Naive thymus-derived CD4-positive, alpha-beta T cell (primary cell): ENCODE measurements at regions not wholly inside any gene's neighbourhood (a gene's known extent, or its start where the extent isn't known, plus 50 kb on each side); places are given as distances from the start of the nearest gene placed in this dataset.

Experiments used
- ATAC-seq: fragments of 150-1000 bp; cut with Tn5 transposase; 2 replicates; pipeline ENCODE4 v1.10.0; 2021; ENCODE audit warnings: mild to moderate bottlenecking, moderate library complexity
- CTCF ChIA-PET: fragments of 350-600 bp; sonication (Branson Sonifier 250); formaldehyde crosslinking; loops from one replicate; lab custom pipeline; 2021; ENCODE audit warnings: antibody characterized with exemption; lab: Charles Lee
- POLR2A ChIA-PET: fragments of 350-600 bp; sonication (Branson Sonifier 250); formaldehyde crosslinking; loops from one replicate; lab custom pipeline; 2021; ENCODE audit warnings: antibody characterized with exemption, inconsistent platforms; lab: Charles Lee
- DNase-seq, 9 donors: peaks; one replicate each; pipeline versions ENCODE4 v3.0.0 to v3.0.0-alpha.2; 2020 to 2022; ENCODE audit warnings: mixed read lengths in 1 of 9
- H3K27ac ChIP-seq: one replicate; pipeline ENCODE4 v1.7.0; 2013; ENCODE audit warnings: mild to moderate bottlenecking, low read depth, low read length, moderate library complexity
- H3K27me3 ChIP-seq, 2 donors: one replicate each; pipeline ENCODE4 v1.7.0; 2013; ENCODE audit warnings: low read length in 2 of 2, mild to moderate bottlenecking in 2 of 2, moderate library complexity in 2 of 2; ENCODE audit not compliant: control insufficient read depth in 2 of 2, insufficient read depth in 2 of 2
- H3K36me3 ChIP-seq, 3 experiments: 1 replicate in 2 of 3; 2 replicates in 1 of 3; pipeline ENCODE4 v1.7.0; 2013; ENCODE audit warnings: low read length in 3 of 3, mild to moderate bottlenecking in 3 of 3, moderate library complexity in 1 of 3; ENCODE audit not compliant: insufficient read depth in 3 of 3, control insufficient read depth in 2 of 3
- H3K4me1 ChIP-seq, 2 donors: one replicate each; pipeline ENCODE4 v1.7.0; 2013; ENCODE audit warnings: low read length in 2 of 2, mild to moderate bottlenecking in 2 of 2, moderate library complexity in 1 of 2; ENCODE audit not compliant: control insufficient read depth in 2 of 2, insufficient read depth in 2 of 2
- H3K4me3 ChIP-seq: 2 replicates; pipeline ENCODE4 v1.7.0; 2013; ENCODE audit warnings: mild to moderate bottlenecking, low read length
- H3K9me3 ChIP-seq, 3 experiments: 1 replicate in 2 of 3; 2 replicates in 1 of 3; pipeline ENCODE4 v1.7.0; 2013; ENCODE audit warnings: low read length in 3 of 3; ENCODE audit not compliant: control insufficient read depth in 2 of 3
- H3K27ac Mint-ChIP-seq, 9 donors: one replicate each; pipeline ENCODE4 v1.8.0; 2020 to 2022; ENCODE audit warnings: mixed read lengths in 9 of 9, mild to moderate bottlenecking in 8 of 9, moderate library complexity in 5 of 9, inconsistent platforms in 2 of 9
- H3K27me3 Mint-ChIP-seq, 5 donors: one replicate each; pipeline ENCODE4 v1.8.0; 2021 to 2022; ENCODE audit warnings: mixed read lengths in 5 of 5, mild to moderate bottlenecking in 1 of 5
- H3K36me3 Mint-ChIP-seq, 5 donors: one replicate each; pipeline ENCODE4 v1.8.0; 2020 to 2022; ENCODE audit warnings: mixed read lengths in 5 of 5, mild to moderate bottlenecking in 3 of 5, inconsistent platforms in 1 of 5
- H3K4me1 Mint-ChIP-seq, 7 donors: one replicate each; pipeline ENCODE4 v1.8.0; 2020 to 2022; ENCODE audit warnings: mixed read lengths in 7 of 7, mild to moderate bottlenecking in 3 of 7, inconsistent platforms in 1 of 7
- H3K4me3 Mint-ChIP-seq, 10 donors: one replicate each; pipeline ENCODE4 v1.8.0; 2020 to 2022; ENCODE audit warnings: mild to moderate bottlenecking in 10 of 10, mixed read lengths in 10 of 10, moderate library complexity in 6 of 10, inconsistent platforms in 2 of 10
- H3K9me3 Mint-ChIP-seq, 11 donors: one replicate each; pipeline ENCODE4 v1.8.0; 2020 to 2022; ENCODE audit warnings: mixed read lengths in 11 of 11, mild to moderate bottlenecking in 4 of 11, inconsistent platforms in 1 of 11, moderate library complexity in 1 of 11
- intact Hi-C, 2 donors: fragments of 100-400 bp; cut with micrococcal nuclease; formaldehyde crosslinking; loops; one replicate each; pipeline ENCODE4 v1.15.1; 2023

- CTCF ChIA-PET, result no interaction called here
These were observed 646.6 kb downstream of the OTOL1 start for GRCh38 chr3:162143180-162143579.

GRCh38 chr3:162147996-162148395, 651.4 kb downstream of the OTOL1 start:
- H3K27ac ChIP-seq, result no peak overlapping the region
- no peaks in the 10 kb centered on the region for H3K36me3 ChIP-seq
- Mint-ChIP-seq H3K4me3 (no peak overlapping the region), H3K36me3 (no peaks in the 10 kb centered on the region), H3K27ac (no peak overlapping the region), H3K4me1 (no peaks in the 10 kb centered on the region), H3K9me3 (peaks cover 0 to 5% (median 0%) of the 10 kb centered on the region in 11 donors), H3K27me3 (no peaks in the 10 kb centered on the region)
- no peaks in the 10 kb centered on the region for H3K27me3 ChIP-seq
- no peak overlapping the region for H3K4me3 ChIP-seq
- intact Hi-C loops, result no loop called here
- POLR2A ChIA-PET, result no interaction called here
- H3K9me3 ChIP-seq, result peaks cover 0 to 3% (median 0%) of the 10 kb centered on the region in 3 experiments
- ATAC-seq, result no peak
- CTCF ChIA-PET, result no interaction called here
- H3K4me1 ChIP-seq, result no peaks in the 10 kb centered on the region
- no peak for DNase-seq

More at GRCh38 chr3:162143180-162143579, 646.6 kb downstream of the OTOL1 start:
- H3K27ac ChIP-seq, result no peak overlapping the region
- no peak overlapping the region for H3K4me3 ChIP-seq
- no peaks in the 10 kb centered on the region for H3K4me1 ChIP-seq
- DNase-seq, result no peak
- Mint-ChIP-seq H3K4me3 (no peak overlapping the region), H3K4me1 (no peaks in the 10 kb centered on the region), H3K27ac (no peak overlapping the region), H3K36me3 (no peaks in the 10 kb centered on the region), H3K9me3 (peaks cover 0 to 8% (median 2%) of the 10 kb centered on the region in 11 donors), H3K27me3 (no peaks in the 10 kb centered on the region)
- ATAC-seq, result no peak
- H3K27me3 ChIP-seq, result no peaks in the 10 kb centered on the region
- intact Hi-C loops, result no loop called here
- peaks cover 0 to 3% (median 0%) of the 10 kb centered on the region in 3 experiments for H3K9me3 ChIP-seq
- POLR2A ChIA-PET, result no interaction called here
- H3K36me3 ChIP-seq, result no peaks in the 10 kb centered on the region

GRCh38 chr3:162150790-162151189, 654.2 kb downstream of the OTOL1 start:
- H3K27me3 ChIP-seq, result no peaks in the 10 kb centered on the region
- ATAC-seq (no peak), DNase-seq (no peak)
- no peaks in the 10 kb centered on the region for H3K4me1 Mint-ChIP-seq
- no peaks in the 10 kb centered on the region for H3K36me3 ChIP-seq
- H3K9me3 Mint-ChIP-seq, result no peaks in the 10 kb centered on the region
- no peak overlapping the region for H3K4me3 Mint-ChIP-seq
- POLR2A ChIA-PET, result no interaction called here
- no peaks in the 10 kb centered on the region for H3K36me3 Mint-ChIP-seq
- no peak overlapping the region for H3K27ac Mint-ChIP-seq
- H3K4me3 ChIP-seq, result no peak overlapping the region
- intact Hi-C loops, result no loop called here
- CTCF ChIA-PET, result no interaction called here
- peaks cover 0 to 3% (median 0%) of the 10 kb centered on the region in 3 experiments for H3K9me3 ChIP-seq
- H3K4me1 ChIP-seq, result no peaks in the 10 kb centered on the region
- no peak overlapping the region for H3K27ac ChIP-seq
- H3K27me3 Mint-ChIP-seq, result no peaks in the 10 kb centered on the region

GRCh38 chr3:162152636-162153035, 656.0 kb downstream of the OTOL1 start:
- Mint-ChIP-seq H3K9me3 (peaks cover 0 to 2% (median 0%) of the 10 kb centered on the region in 11 donors), H3K27ac (no peak overlapping the region), H3K4me3 (no peak overlapping the region), H3K27me3 (no peaks in the 10 kb centered on the region), H3K36me3 (no peaks in the 10 kb centered on the region), H3K4me1 (no peaks in the 10 kb centered on the region)
- no peaks in the 10 kb centered on the region for H3K36me3 ChIP-seq
- no peak for ATAC-seq
- no peak for DNase-seq
- intact Hi-C loops, result no loop called here
- H3K9me3 ChIP-seq, result peaks cover 0 to 3% (median 0%) of the 10 kb centered on the region in 3 experiments
- no peak overlapping the region for H3K4me3 ChIP-seq
- H3K27me3 ChIP-seq, result no peaks in the 10 kb centered on the region
- ChIA-PET CTCF (no interaction called here), POLR2A (no interaction called here)
- no peaks in the 10 kb centered on the region for H3K4me1 ChIP-seq
- H3K27ac ChIP-seq, result no peak overlapping the region

GRCh38 chr3:162161595-162161994, 665.0 kb downstream of the OTOL1 start:
- ChIA-PET POLR2A (no interaction called here), CTCF (no interaction called here)
- peaks cover 0 to 4% (median 0%) of the 10 kb centered on the region in 7 donors for H3K4me1 Mint-ChIP-seq
- intact Hi-C loops, result no loop called here
- no peak overlapping the region for H3K27ac ChIP-seq
- no peak overlapping the region for H3K4me3 Mint-ChIP-seq
- no peaks in the 10 kb centered on the region for H3K27me3 ChIP-seq
- H3K27ac Mint-ChIP-seq, result no peak overlapping the region
- no peak for ATAC-seq
- H3K9me3 ChIP-seq, result peaks cover 0 to 4% (median 0%) of the 10 kb centered on the region in 3 experiments
- no peaks in the 10 kb centered on the region for H3K27me3 Mint-ChIP-seq
- H3K9me3 Mint-ChIP-seq, result peaks cover 0 to 13% (median 4%) of the 10 kb centered on the region in 11 donors
- H3K36me3 ChIP-seq, result no peaks in the 10 kb centered on the region
- H3K4me1 ChIP-seq, result no peaks in the 10 kb centered on the region
- peaks cover 0 to 3% (median 0%) of the 10 kb centered on the region in 5 donors for H3K36me3 Mint-ChIP-seq
- DNase-seq, result no peak
- H3K4me3 ChIP-seq, result no peak overlapping the region

- DNase-seq, result no peak
- Histone ChIP-seq H3K27ac (no peak overlapping the region), H3K9me3 (no peaks in the 10 kb centered on the region), H3K27me3 (no peaks in the 10 kb centered on the region), H3K4me3 (no peak overlapping the region), H3K4me1 (no peaks in the 10 kb centered on the region), H3K36me3 (no peaks in the 10 kb centered on the region)
- intact Hi-C loops, result no loop called here
- Mint-ChIP-seq H3K4me3 (no peak overlapping the region), H3K9me3 (peaks cover 0 to 15% (median 0%) of the 10 kb centered on the region in 11 donors), H3K27ac (no peak overlapping the region), H3K4me1 (peaks cover 0 to 4% (median 0%) of the 10 kb centered on the region in 7 donors), H3K27me3 (no peaks in the 10 kb centered on the region), H3K36me3 (peaks cover 0 to 3% (median 0%) of the 10 kb centered on the region in 5 donors)
- ATAC-seq, result no peak
- CTCF ChIA-PET, result no interaction called here
- POLR2A ChIA-PET, result no interaction called here
These were observed 668.7 kb downstream of the OTOL1 start for GRCh38 chr3:162165346-162165745.

GRCh38 chr3:162166543-162166942, 669.9 kb downstream of the OTOL1 start:
- H3K36me3 Mint-ChIP-seq, result peaks cover 0 to 3% (median 0%) of the 10 kb centered on the region in 5 donors
- ChIA-PET POLR2A (no interaction called here), CTCF (no interaction called here)
- H3K27ac ChIP-seq, result no peak overlapping the region
- no peaks in the 10 kb centered on the region for H3K36me3 ChIP-seq
- DNase-seq, result no peak
- peaks cover 0 to 16% (median 0%) of the 10 kb centered on the region in 11 donors for H3K9me3 Mint-ChIP-seq
- H3K4me1 ChIP-seq, result no peaks in the 10 kb centered on the region
- H3K9me3 ChIP-seq, result no peaks in the 10 kb centered on the region
- H3K27me3 ChIP-seq, result no peaks in the 10 kb centered on the region
- intact Hi-C loops, result no loop called here
- H3K4me3 ChIP-seq, result no peak overlapping the region
- no peak for ATAC-seq
- H3K4me3 Mint-ChIP-seq, result no peak overlapping the region
- peaks cover 0 to 4% (median 0%) of the 10 kb centered on the region in 7 donors for H3K4me1 Mint-ChIP-seq
- H3K27ac Mint-ChIP-seq, result no peak overlapping the region
- no peaks in the 10 kb centered on the region for H3K27me3 Mint-ChIP-seq
